ENCODE measurements at regions not wholly inside any gene's neighbourhood (a gene's known extent, or its start where the extent isn't known, plus 50 kb on each side); places are given as distances from the start of the nearest gene placed in this dataset.
"Not testable (repeated sequence)": the region's sequence is repeated elsewhere in the genome, so short reads cannot be mapped to it uniquely, and the experiment has no call there.

DNA sequence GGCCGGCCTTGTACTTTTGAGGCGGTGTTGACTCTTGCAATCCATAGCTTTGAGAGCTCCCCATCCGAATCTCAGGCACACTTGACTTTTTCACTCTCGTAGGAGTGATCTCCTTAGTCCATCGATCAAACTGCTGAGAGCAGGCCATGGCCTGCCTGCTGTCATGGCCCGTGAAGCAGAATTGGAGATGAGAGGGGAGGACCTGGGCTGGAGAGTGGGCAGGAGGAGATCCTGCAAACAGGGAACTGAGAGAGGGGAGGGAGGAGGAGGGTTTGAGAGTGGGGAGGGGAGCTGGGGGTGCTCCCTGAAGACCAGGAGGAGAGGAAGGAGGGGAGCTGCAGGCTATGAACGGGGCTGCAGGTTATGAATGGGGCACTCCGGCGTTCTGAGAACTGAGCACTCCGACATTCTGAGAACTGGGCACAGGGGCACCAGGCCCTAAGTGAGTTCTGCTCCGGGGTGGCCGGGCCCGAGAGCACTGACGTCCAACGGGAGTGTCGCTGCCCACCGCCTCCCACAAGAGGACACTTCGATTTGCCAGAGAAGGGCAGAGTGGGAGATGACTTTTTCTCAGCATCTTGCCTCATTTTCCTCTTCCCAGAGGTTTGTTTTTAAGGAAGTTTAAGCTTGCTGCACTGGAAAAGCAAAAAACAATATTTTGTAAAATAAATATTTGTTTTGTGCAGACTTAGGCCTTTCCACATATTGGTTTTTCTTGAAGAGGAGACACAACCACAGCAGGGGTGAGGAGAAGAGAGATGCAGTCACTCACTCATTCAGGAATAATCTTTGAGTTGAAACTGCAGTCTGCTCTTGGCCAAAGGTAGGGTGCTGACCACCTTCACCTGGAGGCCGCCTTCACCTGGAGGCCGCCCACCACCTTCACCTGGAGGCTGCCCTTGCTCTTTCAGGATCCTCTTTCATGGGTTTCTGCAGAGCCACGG is 194.2 kb downstream of the NPIPB11 start:
- TF ChIP-seq EP300 (IDR thresholded peaks at IDR 0.05; ENCODE audit: low read length); RCOR1 (IDR thresholded peaks at IDR 0.05; ENCODE audit: borderline replicate concordance in 1 of 2, low read depth in 2 of 2, low read length in 2 of 2); ELK1 (CRISPR knock-in tag; IDR thresholded peaks at IDR 0.05); ZNF217 (CRISPR knock-in tag; IDR thresholded peaks at IDR 0.05); ZNF24 (IDR thresholded peaks at IDR 0.05); ZNF124 (CRISPR knock-in tag; IDR thresholded peaks at IDR 0.05): not testable (repeated sequence)

All from K562 (cell line).